WTC11 (cell line): ENCODE measurements at regions not wholly inside any gene's neighbourhood (a gene's known extent, or its start where the extent isn't known, plus 50 kb on each side); places are given as distances from the start of the nearest gene placed in this dataset.

Experiments
- ATAC-seq: fragments of 200-7000 bp; cut with Tn5 transposase; 2 replicates; pipeline ENCODE4 v1.10.0; 2021; ENCODE audit warnings: mild to moderate bottlenecking, moderate library complexity
- CTCF ChIA-PET: fragments of 300-600 bp; sonication (Branson Sonifier 250); formaldehyde crosslinking; loops from one replicate; lab custom pipeline; 2021; ENCODE audit warnings: antibody characterized with exemption; lab: Charles Lee
- POLR2A ChIA-PET: fragments of 350-600 bp; sonication (Branson Sonifier 250); formaldehyde crosslinking; loops from one replicate; lab custom pipeline; 2021; ENCODE audit warnings: antibody characterized with exemption; lab: Charles Lee
- DNase-seq: peaks from one replicate; pipeline ENCODE4 v3.0.0; 2021; ENCODE audit warnings: low spot score
- H3K27ac Mint-ChIP-seq: 2 replicates; pipeline ENCODE4 v1.8.0; 2021; ENCODE audit warnings: mixed read lengths
- H3K27me3 Mint-ChIP-seq: 2 replicates; pipeline ENCODE4 v1.8.0; 2021; ENCODE audit warnings: low read depth, mild to moderate bottlenecking, moderate library complexity, mixed read lengths
- H3K36me3 Mint-ChIP-seq: 2 replicates; pipeline ENCODE4 v1.8.0; 2021; ENCODE audit warnings: mixed read lengths
- H3K4me1 Mint-ChIP-seq: 2 replicates; pipeline ENCODE4 v1.8.0; 2022; ENCODE audit warnings: mixed read lengths
- H3K4me3 Mint-ChIP-seq: 2 replicates; pipeline ENCODE4 v1.8.0; 2021; ENCODE audit warnings: mild to moderate bottlenecking, moderate library complexity, mixed read lengths
- H3K9me3 Mint-ChIP-seq: 2 replicates; pipeline ENCODE4 v1.8.0; 2021; ENCODE audit warnings: mixed read lengths
- FOXJ3 ChIP-seq: sonication (generic); formaldehyde crosslinking; IDR thresholded peaks from 2 replicates; pipeline ENCODE4 v1.9.0; 2021; ENCODE audit warnings: missing genetic modification reagents, mild to moderate bottlenecking, borderline replicate concordance
- FOXK1 ChIP-seq: sonication (generic); formaldehyde crosslinking; IDR thresholded peaks from 2 replicates; pipeline ENCODE4 v1.8.0; 2022; ENCODE audit warnings: mild to moderate bottlenecking, moderate library complexity, missing genetic modification reagents
- NR2C2 ChIP-seq: sonication (generic); formaldehyde crosslinking; IDR thresholded peaks from 2 replicates; pipeline ENCODE4 v1.8.0; 2022; ENCODE audit warnings: mild to moderate bottlenecking, missing genetic modification reagents
- OVOL2 ChIP-seq: fragments of 250-450 bp; sonication (Bioruptor Pico); IDR thresholded peaks from 2 replicates; pipeline ENCODE4 v1.9.0; 2021; ENCODE audit warnings: mild to moderate bottlenecking, borderline replicate concordance
- SOX15 ChIP-seq: fragments of 250-450 bp; sonication (Bioruptor Pico); IDR thresholded peaks from 2 replicates; pipeline ENCODE4 v1.9.0; 2021; ENCODE audit warnings: mild to moderate bottlenecking
- TCF7 ChIP-seq: sonication (generic); formaldehyde crosslinking; IDR thresholded peaks from 2 replicates; pipeline ENCODE4 v1.8.0; 2022; ENCODE audit warnings: mild to moderate bottlenecking, low read depth, missing genetic modification reagents, moderate library complexity
- ZNF396 ChIP-seq: fragments of 250-450 bp; sonication (Bioruptor Pico); IDR thresholded peaks from 2 replicates; pipeline ENCODE4 v1.8.0; 2021; ENCODE audit warnings: mild to moderate bottlenecking, moderate library complexity, borderline replicate concordance
- ZNF671 ChIP-seq: fragments of 250-450 bp; sonication (Bioruptor Pico); IDR thresholded peaks from 2 replicates; pipeline ENCODE4 v1.8.0; 2021; ENCODE audit warnings: mild to moderate bottlenecking
- TF ChIP-seq, protein P1 (sequence below): sonication (generic); formaldehyde crosslinking; conservative IDR thresholded peaks from 2 replicates; pipeline ENCODE4 v1.8.1; 2023; ENCODE audit warnings: mild to moderate bottlenecking, low read depth, missing genetic modification reagents, moderate library complexity
- TF ChIP-seq, protein P2 (sequence below): sonication (generic); formaldehyde crosslinking; IDR thresholded peaks from 2 replicates; pipeline ENCODE4 v1.8.0; 2023; ENCODE audit warnings: mild to moderate bottlenecking, missing genetic modification reagents
- TF ChIP-seq, protein P3 (sequence below): fragments of 250-450 bp; sonication (Bioruptor Pico); IDR thresholded peaks from 2 replicates; pipeline ENCODE4 v1.9.0; 2021; ENCODE audit warnings: mild to moderate bottlenecking
- TF ChIP-seq, protein P4 (sequence below): sonication (generic); formaldehyde crosslinking; IDR thresholded peaks from 2 replicates; pipeline ENCODE4 v1.8.1; 2022; ENCODE audit warnings: low read depth, missing genetic modification reagents, borderline replicate concordance
- TF ChIP-seq, protein P5 (sequence below): sonication (generic); formaldehyde crosslinking; IDR thresholded peaks from 2 replicates; pipeline ENCODE4 v1.8.1; 2023; ENCODE audit warnings: mild to moderate bottlenecking, missing genetic modification reagents, borderline replicate concordance

DNA sequence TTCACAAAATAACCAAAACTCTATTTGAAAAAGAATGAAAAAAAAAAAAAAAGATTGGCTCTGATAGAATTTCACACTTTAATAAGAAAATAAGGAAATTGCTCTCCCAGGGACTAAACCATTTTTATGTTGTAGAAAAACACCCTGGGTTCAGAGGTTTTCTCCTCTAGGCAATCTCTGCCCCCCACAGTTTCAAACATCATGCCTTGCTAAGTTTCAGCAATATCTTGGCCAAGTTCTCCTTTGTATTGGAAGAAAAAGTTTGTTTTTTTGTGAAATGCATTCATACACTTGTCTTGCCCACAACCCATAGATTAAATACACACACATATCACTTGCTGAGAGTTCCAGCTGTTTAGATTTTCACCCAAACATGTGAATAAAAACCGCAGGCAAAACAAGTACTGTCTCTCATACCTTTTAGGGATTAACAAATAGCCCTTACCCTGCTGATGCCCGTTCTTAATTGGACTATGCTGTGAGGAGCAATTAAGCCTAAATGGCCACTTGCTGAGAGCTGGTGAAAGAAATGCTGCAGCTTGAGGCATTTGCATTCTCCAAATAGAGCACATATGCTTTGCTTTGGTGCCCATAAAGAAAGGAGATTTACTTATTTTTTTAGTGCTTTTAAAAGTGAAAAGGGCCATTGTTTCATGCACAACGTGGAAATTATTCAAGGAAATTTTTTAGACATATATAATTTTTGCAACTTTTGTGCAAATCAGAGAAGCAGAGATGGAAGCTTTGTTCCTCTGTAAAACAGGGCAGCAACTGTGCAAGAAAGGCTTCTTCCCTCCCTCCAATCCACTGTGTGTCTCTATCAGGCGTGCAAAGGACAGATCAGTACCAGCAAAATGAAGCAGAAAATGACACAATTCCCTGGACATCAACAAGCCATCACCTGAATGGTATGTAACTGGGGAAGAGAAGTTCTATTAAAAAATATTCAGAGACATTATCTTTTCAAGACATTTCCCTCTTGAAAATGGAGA is 262.4 kb upstream of the KIF2A start (continued):
- no peak for TF ChIP-seq SOX15 (CRISPR knock-in tag)
- no peak for TF ChIP-seq FOXK1 (CRISPR knock-in tag)
- TF ChIP-seq, protein P1, sequence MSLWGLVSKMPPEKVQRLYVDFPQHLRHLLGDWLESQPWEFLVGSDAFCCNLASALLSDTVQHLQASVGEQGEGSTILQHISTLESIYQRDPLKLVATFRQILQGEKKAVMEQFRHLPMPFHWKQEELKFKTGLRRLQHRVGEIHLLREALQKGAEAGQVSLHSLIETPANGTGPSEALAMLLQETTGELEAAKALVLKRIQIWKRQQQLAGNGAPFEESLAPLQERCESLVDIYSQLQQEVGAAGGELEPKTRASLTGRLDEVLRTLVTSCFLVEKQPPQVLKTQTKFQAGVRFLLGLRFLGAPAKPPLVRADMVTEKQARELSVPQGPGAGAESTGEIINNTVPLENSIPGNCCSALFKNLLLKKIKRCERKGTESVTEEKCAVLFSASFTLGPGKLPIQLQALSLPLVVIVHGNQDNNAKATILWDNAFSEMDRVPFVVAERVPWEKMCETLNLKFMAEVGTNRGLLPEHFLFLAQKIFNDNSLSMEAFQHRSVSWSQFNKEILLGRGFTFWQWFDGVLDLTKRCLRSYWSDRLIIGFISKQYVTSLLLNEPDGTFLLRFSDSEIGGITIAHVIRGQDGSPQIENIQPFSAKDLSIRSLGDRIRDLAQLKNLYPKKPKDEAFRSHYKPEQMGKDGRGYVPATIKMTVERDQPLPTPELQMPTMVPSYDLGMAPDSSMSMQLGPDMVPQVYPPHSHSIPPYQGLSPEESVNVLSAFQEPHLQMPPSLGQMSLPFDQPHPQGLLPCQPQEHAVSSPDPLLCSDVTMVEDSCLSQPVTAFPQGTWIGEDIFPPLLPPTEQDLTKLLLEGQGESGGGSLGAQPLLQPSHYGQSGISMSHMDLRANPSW (CRISPR knock-in tag), result no peak
- TF ChIP-seq ZNF396, result no peak

DNA sequence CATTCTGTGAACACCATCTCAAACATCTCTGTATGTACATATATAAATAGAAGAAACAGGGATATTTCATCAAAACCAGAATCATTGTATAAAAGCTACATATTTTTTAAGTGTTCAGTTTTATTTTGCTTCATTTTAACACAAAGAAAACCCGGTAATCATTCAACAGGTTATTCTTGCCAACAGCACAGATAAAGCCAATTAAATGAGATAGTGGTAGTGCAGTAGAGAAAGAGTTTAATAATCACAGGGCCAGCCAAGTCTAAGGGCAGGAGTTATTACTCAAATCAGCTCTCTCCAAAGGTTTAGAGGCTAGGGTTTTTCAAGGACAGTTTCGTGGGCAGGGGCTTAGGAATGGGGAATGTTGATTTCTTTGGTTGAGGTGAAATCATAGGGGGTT is 261.0 kb upstream of the KIF2A start:
- H3K27me3 Mint-ChIP-seq, result peaks cover 93% of the 10 kb centered on the region
- CTCF ChIA-PET, result no interaction called here
- ATAC-seq, result no peak

DNA sequence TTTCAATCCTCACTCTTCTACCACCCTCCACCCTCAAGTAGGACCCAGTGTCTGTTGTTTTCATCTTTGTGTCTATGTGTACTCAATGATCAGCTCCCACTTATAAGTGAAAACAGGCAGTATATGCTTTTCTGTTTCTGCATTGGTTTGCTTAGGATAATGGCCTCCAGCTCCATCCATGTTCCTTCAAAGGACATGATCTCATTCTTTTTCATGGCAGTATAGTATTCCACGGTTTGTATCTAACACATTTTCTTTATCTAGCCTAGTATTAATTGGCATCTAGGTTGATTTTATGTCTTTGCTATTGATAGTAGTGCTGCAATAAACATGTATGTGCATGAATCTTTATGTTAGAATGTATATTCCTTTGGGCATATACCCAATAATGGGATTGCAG is 259.8 kb upstream of the KIF2A start:
- no peak for TF ChIP-seq FOXJ3
- TF ChIP-seq, protein P2, sequence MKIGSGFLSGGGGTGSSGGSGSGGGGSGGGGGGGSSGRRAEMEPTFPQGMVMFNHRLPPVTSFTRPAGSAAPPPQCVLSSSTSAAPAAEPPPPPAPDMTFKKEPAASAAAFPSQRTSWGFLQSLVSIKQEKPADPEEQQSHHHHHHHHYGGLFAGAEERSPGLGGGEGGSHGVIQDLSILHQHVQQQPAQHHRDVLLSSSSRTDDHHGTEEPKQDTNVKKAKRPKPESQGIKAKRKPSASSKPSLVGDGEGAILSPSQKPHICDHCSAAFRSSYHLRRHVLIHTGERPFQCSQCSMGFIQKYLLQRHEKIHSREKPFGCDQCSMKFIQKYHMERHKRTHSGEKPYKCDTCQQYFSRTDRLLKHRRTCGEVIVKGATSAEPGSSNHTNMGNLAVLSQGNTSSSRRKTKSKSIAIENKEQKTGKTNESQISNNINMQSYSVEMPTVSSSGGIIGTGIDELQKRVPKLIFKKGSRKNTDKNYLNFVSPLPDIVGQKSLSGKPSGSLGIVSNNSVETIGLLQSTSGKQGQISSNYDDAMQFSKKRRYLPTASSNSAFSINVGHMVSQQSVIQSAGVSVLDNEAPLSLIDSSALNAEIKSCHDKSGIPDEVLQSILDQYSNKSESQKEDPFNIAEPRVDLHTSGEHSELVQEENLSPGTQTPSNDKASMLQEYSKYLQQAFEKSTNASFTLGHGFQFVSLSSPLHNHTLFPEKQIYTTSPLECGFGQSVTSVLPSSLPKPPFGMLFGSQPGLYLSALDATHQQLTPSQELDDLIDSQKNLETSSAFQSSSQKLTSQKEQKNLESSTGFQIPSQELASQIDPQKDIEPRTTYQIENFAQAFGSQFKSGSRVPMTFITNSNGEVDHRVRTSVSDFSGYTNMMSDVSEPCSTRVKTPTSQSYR (CRISPR knock-in tag), result no peak
- TF ChIP-seq, protein P3, sequence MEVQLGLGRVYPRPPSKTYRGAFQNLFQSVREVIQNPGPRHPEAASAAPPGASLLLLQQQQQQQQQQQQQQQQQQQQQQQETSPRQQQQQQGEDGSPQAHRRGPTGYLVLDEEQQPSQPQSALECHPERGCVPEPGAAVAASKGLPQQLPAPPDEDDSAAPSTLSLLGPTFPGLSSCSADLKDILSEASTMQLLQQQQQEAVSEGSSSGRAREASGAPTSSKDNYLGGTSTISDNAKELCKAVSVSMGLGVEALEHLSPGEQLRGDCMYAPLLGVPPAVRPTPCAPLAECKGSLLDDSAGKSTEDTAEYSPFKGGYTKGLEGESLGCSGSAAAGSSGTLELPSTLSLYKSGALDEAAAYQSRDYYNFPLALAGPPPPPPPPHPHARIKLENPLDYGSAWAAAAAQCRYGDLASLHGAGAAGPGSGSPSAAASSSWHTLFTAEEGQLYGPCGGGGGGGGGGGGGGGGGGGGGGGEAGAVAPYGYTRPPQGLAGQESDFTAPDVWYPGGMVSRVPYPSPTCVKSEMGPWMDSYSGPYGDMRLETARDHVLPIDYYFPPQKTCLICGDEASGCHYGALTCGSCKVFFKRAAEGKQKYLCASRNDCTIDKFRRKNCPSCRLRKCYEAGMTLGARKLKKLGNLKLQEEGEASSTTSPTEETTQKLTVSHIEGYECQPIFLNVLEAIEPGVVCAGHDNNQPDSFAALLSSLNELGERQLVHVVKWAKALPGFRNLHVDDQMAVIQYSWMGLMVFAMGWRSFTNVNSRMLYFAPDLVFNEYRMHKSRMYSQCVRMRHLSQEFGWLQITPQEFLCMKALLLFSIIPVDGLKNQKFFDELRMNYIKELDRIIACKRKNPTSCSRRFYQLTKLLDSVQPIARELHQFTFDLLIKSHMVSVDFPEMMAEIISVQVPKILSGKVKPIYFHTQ, result no peak
- no peak for TF ChIP-seq TCF7 (CRISPR knock-in tag)
- TF ChIP-seq, protein P4, sequence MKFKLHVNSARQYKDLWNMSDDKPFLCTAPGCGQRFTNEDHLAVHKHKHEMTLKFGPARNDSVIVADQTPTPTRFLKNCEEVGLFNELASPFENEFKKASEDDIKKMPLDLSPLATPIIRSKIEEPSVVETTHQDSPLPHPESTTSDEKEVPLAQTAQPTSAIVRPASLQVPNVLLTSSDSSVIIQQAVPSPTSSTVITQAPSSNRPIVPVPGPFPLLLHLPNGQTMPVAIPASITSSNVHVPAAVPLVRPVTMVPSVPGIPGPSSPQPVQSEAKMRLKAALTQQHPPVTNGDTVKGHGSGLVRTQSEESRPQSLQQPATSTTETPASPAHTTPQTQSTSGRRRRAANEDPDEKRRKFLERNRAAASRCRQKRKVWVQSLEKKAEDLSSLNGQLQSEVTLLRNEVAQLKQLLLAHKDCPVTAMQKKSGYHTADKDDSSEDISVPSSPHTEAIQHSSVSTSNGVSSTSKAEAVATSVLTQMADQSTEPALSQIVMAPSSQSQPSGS, result no peak
- TF ChIP-seq ZNF671 (CRISPR knock-in tag), result no peak
- no peak for TF ChIP-seq SOX15 (CRISPR knock-in tag)
- no peak for TF ChIP-seq OVOL2 (CRISPR knock-in tag)
- peaks cover 3% of the 10 kb centered on the region for H3K36me3 Mint-ChIP-seq
- peaks cover 54% of the 10 kb centered on the region for H3K4me1 Mint-ChIP-seq
- no peak for ATAC-seq
- CTCF ChIA-PET, result no interaction called here
- H3K9me3 Mint-ChIP-seq, result peaks cover 11% of the 10 kb centered on the region
- peaks cover 94% of the 10 kb centered on the region for H3K27me3 Mint-ChIP-seq
- H3K27ac Mint-ChIP-seq, result no peak overlapping the region
- POLR2A ChIA-PET, result no interaction called here
- DNase-seq, result no peak
- H3K4me3 Mint-ChIP-seq, result no peak overlapping the region

More for the DNA sequence above, 261.0 kb upstream of the KIF2A start:
- POLR2A ChIA-PET, result no interaction called here
- H3K36me3 Mint-ChIP-seq, result peaks cover 3% of the 10 kb centered on the region
- TF ChIP-seq NR2C2 (CRISPR knock-in tag), result no peak
- no peak for TF ChIP-seq FOXJ3
- TF ChIP-seq, protein P5, sequence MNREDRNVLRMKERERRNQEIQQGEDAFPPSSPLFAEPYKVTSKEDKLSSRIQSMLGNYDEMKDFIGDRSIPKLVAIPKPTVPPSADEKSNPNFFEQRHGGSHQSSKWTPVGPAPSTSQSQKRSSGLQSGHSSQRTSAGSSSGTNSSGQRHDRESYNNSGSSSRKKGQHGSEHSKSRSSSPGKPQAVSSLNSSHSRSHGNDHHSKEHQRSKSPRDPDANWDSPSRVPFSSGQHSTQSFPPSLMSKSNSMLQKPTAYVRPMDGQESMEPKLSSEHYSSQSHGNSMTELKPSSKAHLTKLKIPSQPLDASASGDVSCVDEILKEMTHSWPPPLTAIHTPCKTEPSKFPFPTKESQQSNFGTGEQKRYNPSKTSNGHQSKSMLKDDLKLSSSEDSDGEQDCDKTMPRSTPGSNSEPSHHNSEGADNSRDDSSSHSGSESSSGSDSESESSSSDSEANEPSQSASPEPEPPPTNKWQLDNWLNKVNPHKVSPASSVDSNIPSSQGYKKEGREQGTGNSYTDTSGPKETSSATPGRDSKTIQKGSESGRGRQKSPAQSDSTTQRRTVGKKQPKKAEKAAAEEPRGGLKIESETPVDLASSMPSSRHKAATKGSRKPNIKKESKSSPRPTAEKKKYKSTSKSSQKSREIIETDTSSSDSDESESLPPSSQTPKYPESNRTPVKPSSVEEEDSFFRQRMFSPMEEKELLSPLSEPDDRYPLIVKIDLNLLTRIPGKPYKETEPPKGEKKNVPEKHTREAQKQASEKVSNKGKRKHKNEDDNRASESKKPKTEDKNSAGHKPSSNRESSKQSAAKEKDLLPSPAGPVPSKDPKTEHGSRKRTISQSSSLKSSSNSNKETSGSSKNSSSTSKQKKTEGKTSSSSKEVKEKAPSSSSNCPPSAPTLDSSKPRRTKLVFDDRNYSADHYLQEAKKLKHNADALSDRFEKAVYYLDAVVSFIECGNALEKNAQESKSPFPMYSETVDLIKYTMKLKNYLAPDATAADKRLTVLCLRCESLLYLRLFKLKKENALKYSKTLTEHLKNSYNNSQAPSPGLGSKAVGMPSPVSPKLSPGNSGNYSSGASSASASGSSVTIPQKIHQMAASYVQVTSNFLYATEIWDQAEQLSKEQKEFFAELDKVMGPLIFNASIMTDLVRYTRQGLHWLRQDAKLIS, result no peak
- DNase-seq, result no peak
- peaks cover 47% of the 10 kb centered on the region for H3K4me1 Mint-ChIP-seq
- no peak overlapping the region for H3K4me3 Mint-ChIP-seq
- no peak overlapping the region for H3K27ac Mint-ChIP-seq
- H3K9me3 Mint-ChIP-seq, result peaks cover 11% of the 10 kb centered on the region
